ENCODE measurements at regions not wholly inside any gene's neighbourhood (a gene's known extent, or its start where the extent isn't known, plus 50 kb on each side); places are given as distances from the start of the nearest gene placed in this dataset.

DNA sequence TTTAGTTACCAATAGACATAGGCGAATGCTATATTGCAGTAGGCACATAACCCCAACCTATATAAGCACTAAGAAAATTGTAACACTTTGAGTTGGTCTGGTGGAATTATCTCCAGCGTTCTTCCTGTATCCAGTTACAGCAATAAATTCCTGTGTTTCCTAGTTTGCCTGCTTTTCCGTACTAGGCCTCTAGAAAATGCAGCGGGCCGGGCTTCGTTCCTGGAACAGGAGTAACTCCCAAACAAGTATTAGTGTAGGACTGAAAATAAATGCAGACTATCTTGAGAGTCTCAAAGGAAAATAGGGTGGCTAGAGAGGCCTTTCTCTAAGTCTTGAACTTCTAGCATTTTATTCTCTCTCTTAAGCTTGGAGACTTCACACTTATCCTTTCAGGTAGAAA, 159.8 kb downstream of the OR13H1 start:
- DNase-seq (ENCODE audit: low read depth in 2 of 2) = no peak

DNA sequence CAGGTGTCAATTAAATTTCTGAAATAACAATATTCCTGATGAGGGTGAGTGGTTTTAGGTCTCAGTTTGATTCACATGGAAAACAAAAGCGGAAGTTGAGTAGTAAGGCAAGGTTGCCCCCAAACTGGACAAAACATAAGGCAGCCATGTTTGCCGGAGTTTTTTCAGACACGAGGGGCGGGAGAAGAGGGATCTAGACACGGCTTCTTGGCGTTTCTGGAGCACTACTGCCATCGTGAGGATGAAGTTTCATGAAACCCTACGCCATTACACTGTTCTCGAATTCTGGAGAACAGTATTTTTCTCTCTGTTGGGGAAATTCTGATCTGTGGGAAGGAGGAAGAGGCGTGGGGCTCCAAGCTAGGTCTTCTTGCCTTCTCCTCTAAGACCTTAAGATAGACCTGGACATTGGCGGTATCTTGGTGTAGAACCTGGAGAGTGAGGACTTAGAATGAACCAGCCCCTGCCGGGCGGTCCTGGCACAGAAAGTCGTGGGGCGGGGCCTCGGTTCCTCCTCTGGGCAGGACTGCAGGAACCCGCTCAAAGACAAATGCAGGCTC, 160.3 kb downstream of the OR13H1 start:
- DNase-seq (ENCODE audit: low read depth in 2 of 2) = peak in 1 of 2 donors; percentile 86

DNA sequence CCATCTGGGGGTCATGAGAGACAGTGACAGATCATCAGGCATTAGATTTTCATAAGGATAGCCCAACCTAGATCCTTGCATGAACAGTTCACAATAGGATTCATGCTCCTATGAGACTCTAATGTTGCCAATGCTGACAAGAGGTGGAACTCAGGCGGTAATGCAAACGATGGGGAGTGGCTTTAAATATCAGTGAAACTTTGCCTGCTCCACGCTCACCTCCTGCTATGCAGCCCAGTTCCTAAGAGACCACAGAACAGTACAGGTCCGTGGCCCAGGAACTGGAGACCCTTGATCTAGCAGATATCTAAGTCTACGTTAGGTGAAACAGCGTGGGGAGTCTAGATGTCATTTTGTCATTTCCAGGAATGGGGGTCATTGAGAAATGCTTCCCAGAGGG, 165.7 kb downstream of the OR13H1 start:
- no peak for DNase-seq (ENCODE audit: low read depth in 2 of 2)

DNA sequence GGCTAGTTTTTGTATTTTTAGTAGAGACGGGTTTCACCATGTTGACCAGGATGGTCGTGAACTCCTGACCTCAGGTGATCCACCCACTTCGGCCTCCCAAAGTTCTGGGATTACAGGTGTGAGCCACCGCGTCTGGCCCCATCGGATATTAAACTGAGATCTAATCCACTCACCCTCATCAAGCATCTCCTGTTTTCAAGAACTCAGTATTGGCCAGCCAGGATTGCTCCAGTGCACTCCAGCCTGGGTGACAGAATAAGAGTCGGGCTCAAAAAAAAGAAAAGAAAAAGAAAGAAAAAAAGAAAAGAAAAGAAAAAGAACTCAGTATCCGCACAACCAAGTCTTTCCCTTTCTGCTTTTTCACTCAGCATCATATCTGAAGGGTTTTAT, 167.6 kb downstream of the OR13H1 start:
- no peak for DNase-seq (ENCODE audit: low read depth in 2 of 2)

DNA sequence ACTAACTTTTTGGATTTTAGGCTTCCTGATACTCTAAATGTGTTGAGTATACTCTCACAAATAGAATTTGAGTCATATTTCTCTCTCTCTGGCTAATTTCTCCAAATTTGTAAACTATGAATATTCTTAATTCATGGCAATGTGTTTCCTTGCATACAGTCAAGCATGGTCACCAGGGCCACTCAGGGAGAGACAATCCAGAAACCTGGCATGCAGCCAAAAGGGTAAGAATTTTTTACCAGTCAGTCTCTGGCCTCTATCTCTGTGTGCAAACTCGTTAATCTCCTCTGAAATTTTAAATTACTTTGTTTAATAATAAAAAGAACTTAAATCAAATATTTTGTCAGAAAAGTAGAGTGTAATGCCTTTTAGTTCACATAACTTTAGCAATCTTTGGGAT, 179.8 kb downstream of the OR13H1 start:
- no peak for DNase-seq (ENCODE audit: low read depth in 2 of 2)

DNA sequence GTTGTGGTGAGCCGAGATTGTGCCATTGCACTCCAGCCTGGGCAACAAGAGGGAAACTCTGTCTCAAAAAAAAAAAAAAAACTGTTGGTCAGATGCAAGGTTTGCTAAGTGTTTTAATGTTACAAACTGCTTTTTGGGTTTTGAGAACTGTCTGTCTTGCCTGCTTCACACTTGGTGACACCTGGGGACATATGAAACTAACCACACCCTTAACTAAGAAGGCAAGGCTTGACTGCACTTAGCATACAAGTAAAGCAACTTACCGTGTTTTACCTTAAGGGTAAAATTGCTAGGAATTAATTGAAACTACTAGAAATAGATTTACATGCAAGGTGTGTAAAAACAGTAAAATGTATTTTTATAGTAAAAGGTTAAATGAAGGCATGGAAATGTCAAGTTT, 180.4 kb downstream of the OR13H1 start:
- DNase-seq (ENCODE audit: low read depth in 2 of 2) = no peak

DNA sequence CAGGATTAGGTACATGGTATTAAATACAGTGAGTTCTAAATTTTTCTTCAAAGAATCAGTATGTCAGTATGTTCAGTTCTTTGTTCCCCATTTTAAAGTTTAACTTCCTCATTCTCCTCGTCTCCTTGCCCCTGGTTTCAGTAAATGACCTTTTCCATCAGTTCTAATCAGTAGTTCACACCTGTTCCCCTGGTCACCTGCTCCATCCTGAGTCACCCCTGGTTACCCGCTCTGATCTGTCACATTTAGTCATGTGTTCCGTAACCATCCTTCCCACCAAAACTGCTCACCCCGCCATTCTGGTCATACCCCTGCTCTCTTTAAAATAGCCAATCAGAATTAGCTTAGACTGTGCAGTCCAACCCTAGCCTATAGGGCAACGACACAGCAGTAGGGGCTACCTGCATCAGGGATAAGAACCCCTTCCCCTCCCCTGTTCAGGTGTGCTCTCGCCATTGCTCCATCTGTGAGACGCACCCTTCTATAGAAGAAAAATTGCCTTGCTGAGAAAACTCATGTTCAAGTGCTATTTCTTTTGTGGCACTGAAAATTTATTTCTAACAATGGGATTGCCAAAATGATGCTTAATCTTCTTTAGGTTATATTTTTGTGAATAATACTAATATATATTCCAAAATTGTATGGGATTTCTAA, 181.3 kb downstream of the OR13H1 start:
- no peak for DNase-seq (ENCODE audit: low read depth in 2 of 2)

DNA sequence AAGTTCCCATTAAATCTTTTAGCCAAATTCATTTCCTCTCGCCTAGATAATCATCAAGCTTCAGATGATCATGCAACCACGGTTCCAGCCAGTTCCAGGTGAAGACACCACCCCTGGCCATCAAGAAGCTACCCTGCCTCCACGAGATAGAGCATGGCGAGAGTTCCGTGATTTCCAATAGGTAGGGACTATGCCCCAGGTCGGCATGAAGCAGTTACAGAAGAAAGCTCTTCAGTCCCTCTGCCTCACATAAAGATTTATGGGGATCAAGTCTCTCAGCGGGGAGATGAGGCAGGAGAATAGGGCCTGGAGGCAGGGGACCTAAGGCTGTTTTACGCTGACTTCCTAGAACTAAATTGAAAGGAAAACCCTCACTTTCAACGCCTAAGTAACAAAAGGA, 183.9 kb downstream of the OR13H1 start:
- no peak for DNase-seq (ENCODE audit: low read depth in 2 of 2)

DNA sequence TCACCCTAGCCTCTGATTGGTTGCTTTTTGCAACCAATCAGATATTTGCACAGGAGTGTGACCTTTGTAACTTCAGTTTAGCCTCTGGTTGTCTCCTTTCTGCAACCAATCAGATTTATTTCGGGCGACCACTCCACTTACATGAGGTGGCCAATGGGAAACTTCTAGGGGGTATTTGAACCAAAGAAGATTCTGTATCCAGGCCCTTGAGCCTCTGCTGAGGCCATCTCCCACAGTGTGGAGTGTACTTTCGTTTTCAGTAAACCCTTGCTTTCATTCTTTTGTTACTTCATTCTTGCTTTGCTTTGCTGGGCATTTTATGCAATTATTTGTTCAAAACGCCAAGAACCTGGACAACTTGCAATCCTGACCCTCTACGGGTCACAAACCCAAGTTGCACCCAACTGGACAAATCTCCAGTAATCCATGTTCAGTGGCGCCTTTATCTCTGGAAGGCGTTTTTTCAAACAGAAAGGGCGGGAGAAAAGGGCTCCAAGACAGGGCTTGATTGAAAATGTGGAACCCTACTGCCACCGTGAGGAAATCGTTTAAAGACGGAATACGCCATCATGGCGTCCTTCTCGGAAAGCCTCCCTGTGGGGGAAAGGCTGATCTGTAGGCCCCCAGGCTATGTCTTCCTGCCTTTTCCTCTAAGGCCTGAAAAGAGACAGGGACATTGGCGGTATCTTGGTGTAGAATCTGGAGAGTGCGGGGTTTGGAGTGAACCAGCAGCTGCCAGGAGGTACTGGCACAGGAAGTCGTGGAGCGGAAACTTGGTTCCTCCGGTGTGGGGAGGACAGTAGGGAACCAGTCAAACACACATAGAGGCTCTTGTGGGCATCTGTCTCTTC, 184.6 kb downstream of the OR13H1 start:
- peak in 1 of 2 donors; percentile 72 for DNase-seq (ENCODE audit: low read depth in 2 of 2)

DNA sequence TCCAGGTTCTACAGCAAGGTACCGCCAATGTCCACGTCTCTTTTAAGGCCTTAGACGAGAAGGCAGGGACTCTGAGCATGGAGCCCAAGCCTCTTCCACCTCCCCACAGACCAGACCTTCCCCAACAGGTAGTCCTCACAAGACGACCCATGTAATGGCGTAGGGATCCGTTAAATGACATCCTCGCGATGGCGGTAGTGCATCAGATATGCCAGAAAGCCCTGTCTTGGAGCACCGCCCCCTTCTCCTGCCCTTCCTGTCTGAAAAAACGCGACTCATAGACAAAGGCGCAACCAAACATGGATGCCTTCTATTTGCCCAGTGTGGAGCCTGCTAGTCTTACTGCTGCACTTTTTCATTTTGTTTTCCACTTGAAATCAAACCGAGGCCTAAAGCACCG, 185.4 kb downstream of the OR13H1 start:
- peak in 1 of 2 donors; percentile 60 for DNase-seq (ENCODE audit: low read depth in 2 of 2)

DNA sequence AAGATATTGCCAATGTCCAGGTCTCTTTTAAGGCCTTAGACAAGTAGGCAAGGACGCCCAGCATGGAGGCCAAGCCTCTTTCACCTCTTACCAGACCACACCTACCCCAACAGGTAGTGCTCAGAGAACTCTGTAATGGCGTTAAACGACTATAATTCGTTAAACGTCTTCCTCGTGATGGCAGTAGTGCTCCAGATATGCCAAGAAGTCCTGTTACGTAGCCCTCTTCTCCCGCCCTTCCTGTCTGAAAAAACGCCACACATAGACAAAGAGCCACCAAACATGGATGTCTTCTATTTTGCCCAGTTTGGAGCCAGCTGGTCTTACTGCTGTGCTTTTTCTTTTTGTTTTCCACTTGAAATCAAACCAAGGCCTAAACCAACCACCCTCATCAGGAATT, 190.7 kb downstream of the OR13H1 start:
- peak in 1 of 2 donors; percentile 56 for DNase-seq (ENCODE audit: low read depth in 2 of 2)

DNA sequence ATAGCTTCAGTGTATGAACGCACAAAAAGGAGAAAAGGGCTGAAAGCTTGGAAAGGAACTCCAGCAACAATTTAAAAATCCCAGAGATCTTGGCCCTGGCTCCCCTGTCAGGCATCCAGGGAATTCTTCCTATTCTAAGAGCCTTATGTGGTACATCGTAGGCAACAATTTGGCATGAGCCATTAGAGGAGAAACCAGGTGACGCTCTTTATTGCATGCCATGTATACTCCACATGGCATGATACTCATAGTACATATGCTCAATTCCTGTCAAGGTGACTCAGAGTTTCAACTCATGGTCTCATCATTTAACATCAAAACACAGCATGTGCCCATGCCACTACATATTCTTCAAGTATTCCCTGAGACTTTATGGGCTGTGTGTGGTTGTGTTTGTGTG, 191.3 kb downstream of the OR13H1 start:
- DNase-seq (ENCODE audit: low read depth in 2 of 2) = no peak

DNA sequence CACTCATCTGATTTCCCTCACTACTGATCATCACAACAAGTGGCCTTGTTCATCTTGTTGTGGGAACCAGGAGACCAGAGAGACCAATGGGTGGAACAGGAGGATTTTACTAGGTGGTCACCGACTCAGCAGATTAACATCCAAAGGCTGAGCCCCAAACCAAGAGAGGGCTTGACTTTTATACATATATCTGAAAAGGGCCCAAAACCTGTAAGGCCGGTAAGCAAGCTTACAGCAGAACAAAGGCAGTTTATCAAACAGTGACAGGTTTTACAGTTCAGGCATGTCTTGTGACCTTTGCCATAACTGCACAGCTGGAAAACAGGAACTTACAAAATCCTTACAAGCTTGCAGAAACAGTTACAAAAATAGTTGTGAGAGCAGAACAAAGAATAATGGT, 195.9 kb downstream of the OR13H1 start:
- no peak for DNase-seq (ENCODE audit: low read depth in 2 of 2)

DNA sequence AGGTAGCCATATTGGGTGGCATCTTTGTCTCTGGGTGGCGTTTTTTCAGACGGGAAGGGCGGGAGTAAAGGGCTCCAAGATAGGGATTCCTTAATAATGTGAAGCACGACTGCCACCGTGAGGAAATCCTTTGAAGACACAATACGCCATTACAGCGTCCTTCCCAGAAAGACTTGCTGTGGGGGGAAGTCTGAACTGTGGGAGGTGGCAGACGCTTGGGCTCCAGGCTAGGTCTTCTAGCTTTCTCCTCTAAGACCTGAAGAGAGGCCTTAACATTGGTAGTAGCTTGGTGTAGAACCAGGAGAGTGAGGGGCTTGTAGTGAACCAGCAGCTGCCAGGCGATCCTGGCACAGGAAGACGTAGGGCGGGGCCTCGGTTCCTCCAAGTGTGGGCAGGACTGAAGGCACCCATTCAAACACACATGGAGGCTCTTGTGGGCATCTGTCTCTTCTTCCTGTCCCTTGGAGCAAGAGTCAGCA, 197.3 kb downstream of the OR13H1 start:
- peak in 1 of 2 donors; percentile 67 for DNase-seq (ENCODE audit: low read depth in 2 of 2)

DNA sequence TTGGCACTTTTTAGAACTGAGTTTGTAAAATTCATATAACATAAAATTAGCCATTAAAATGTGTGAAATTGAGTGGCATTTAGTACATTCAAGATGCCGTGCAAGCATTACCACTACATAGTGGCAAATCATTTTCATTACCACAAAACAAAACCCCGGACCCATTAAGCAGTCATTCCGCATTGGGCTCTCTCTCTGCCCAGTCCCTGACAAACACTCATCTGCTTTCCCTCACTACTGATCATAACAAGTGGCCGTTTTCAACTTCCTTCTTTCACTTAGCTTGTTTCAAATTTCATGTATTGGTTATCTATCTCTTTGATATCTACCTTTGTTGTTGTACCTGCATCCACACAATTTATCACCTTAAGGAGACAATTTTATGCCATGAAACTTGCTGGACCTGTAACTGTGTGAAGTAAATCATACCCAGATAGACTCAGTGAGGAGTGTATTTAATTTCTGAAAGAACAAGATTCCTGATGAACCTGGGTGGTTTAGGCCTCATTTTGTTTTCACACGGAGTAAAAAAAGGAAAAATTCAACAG, 202.1 kb downstream of the OR13H1 start:
- no peak for DNase-seq (ENCODE audit: low read depth in 2 of 2)

DNA sequence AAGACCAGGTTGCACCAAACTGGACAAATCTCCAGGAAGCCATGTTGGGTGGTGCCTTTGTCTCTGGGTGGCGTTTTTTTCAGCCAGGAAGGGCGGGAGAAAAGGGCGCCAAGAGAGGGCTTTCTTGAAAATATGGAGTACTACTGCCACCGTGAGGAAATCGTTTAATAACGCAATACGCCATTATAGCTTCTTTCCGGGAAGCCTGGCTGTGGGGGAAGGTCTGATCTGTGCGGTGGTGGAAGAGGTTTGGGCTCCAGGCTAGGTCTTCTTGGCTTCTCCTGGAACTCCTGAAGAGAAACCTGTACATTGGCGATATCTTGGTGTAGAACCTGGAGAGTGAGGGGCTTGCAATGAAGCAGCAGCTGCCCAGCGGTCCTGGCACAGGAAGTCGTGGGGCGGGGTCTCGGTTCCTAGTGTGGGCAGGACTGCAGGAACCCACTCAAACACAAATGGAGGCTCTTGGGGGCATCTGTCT, 202.7 kb downstream of the OR13H1 start:
- DNase-seq (ENCODE audit: low read depth in 2 of 2) = peak in 1 of 2 donors; percentile 48

DNA sequence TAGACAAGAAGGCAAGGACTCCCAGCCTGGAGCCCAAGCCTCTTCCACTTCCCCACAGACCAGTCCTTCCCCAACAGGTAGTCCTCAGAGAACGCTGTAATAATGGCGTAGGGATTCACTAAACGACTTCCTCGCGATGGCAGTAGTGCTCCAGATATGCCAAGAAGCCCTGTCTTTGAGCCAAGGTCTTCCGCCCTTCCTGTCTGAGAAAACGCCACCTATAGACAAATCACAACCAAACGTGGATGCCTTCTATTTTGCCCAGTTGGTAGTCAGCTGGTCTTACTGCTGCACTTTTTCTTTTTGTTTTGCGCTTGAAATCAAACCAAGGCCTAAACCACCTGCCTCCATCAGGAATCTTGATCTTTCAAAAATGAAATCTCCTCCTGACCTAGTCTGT, 203.3 kb downstream of the OR13H1 start:
- DNase-seq (ENCODE audit: low read depth in 2 of 2) = peak in 1 of 2 donors; percentile 35

DNA sequence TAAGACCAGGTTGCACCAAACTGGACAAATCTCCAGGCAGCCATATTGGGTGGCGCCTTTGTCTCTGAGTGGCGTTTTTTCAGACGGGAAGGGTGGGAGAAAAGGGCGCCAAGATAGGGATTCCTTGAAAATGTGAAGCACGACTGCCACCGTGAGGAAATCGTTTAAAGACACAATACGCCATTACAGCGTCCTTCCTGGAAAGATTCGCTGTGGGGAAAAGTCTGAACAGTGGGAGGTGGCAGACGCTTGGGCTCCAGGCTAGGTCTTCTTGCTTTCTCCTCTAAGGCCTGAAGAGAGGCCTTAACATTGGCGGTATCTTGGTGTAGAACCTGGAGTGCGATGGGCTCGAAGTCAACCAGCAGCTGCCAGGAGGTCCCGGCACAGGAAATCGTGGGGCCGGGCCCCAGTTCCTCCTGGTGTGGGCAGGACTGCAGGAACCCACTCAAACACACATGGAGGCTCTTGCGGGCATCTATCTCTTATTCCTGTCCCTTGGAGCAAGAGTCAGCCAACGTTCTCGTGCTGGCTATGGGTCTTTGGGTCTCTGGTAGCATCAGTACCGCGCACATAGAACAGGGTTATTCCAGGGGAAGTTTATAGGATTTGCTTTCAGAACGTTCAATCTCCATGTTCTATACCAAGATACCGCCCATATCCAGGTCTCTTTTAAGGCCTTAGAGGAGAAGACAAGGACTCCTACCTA, 208.8 kb downstream of the OR13H1 start:
- peak in 1 of 2 donors; percentile 62 for DNase-seq (ENCODE audit: low read depth in 2 of 2)

DNA sequence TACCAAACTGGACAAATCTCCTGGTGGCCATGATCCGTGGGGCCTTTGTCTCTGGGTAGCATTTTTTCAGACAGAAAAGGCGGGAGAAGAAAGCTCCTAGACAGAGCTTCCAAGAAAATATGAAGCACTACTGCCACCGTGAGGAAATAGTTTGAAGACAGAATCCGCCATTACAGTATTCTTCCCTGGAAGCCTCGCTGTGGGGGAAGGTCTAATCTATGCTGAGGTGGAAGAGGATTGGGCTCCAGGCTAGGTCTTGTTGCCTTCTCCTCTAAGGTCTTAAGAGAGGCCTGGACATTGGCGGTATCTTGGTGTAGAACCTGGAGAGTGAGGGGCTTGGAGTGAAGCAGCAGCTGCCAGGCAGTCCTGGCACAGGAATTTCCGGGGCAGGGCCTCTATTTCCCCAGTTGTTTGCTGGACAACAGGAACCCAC, 218.9 kb downstream of the OR13H1 start:
- DNase-seq (ENCODE audit: low read depth in 2 of 2) = peak in 1 of 2 donors; percentile 56

DNA sequence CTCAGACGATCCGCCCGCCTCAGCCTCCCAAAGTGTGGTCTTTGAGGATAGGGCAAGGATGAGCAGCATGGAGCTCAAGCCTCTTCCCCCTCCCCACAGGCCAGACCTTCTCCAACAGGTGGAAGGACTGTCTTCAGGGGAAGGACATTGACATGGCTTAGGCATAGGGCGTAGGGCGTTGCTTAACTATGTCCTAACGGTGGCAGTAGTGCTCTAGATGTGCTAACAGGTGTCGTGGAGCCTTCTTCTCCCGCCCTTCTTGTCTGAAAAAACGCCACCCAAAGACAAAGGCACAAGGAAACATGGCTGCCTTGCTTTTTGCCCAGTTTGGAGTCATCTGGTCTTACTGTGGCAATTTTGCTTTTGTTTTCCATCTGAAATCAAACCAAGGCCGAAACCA, 219.8 kb downstream of the OR13H1 start:
- peak in 1 of 2 donors; percentile 71 for DNase-seq (ENCODE audit: low read depth in 2 of 2)

DNA sequence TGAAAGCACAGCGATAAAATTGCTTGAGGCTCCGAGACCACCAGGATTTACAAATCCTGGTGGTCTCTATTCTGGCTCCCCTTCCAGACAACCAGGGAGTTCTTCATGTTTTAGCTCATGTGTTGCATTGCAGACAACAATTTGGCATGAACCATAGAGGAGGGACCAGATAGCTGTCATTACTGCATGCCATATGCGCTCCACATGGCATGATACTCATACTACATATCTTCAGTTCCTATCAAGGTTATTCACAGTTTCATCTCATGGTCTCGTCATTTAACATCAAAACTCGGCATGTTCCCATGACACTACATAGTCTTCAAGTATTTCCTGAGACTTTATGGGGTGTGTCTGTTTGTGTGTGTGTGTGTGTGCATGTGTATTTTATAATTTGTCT, 220.3 kb downstream of the OR13H1 start:
- DNase-seq (ENCODE audit: low read depth in 2 of 2) = no peak
